Stromal cell of bone marrow (primary cell): ENCODE measurements at regions not wholly inside any gene's neighbourhood (a gene's known extent, or its start where the extent isn't known, plus 50 kb on each side); places are given as distances from the start of the nearest gene placed in this dataset.
A peak's percentile ranks its signal among the peaks of the same experiment; 100 is the strongest.

Experiments
- DNase-seq: peaks from one replicate; pipeline ENCODE4 v3.0.0-alpha.2; 2012; ENCODE audit warnings: low read depth

GRCh38 chr9:107720501-107720900, 230.9 kb upstream of the KLF4 start:
- no peak for DNase-seq

- DNase-seq, result no peak
Measured at GRCh38 chr9:107717529-107718314, 228.2 kb upstream of the KLF4 start.

- no peak for DNase-seq
Measured at GRCh38 chr9:107715740-107716139, 226.2 kb upstream of the KLF4 start.

- DNase-seq, result no peak
Measured at GRCh38 chr9:107713470-107713869, 223.9 kb upstream of the KLF4 start.

GRCh38 chr9:107712390-107712789, 222.8 kb upstream of the KLF4 start:
- DNase-seq, result no peak

GRCh38 chr9:107711542-107711941, 222.0 kb upstream of the KLF4 start:
- no peak for DNase-seq

- no peak for DNase-seq
Measured at GRCh38 chr9:107710953-107711352, 221.4 kb upstream of the KLF4 start.

- DNase-seq, result no peak
Measured at GRCh38 chr9:107710546-107710945, 221.0 kb upstream of the KLF4 start.

GRCh38 chr9:107708791-107709190, 219.2 kb upstream of the KLF4 start:
- no peak for DNase-seq

GRCh38 chr9:107707915-107708441, 218.4 kb upstream of the KLF4 start:
- no peak for DNase-seq

- DNase-seq, result peak; percentile 81
Measured at GRCh38 chr9:107707428-107707837, 217.9 kb upstream of the KLF4 start.

- no peak for DNase-seq
Measured at GRCh38 chr9:107706701-107707427, 217.3 kb upstream of the KLF4 start.

- no peak for DNase-seq
Measured at GRCh38 chr9:107705521-107705920, 216.0 kb upstream of the KLF4 start.

GRCh38 chr9:107704774-107705173, 215.2 kb upstream of the KLF4 start:
- no peak for DNase-seq

GRCh38 chr9:107703651-107704050, 214.1 kb upstream of the KLF4 start:
- DNase-seq, result no peak

- DNase-seq, result no peak
Measured at GRCh38 chr9:107700847-107701246, 211.3 kb upstream of the KLF4 start.

GRCh38 chr9:107699231-107699630, 209.7 kb upstream of the KLF4 start:
- no peak for DNase-seq

- no peak for DNase-seq
Measured at GRCh38 chr9:107698779-107699178, 209.2 kb upstream of the KLF4 start.

- no peak for DNase-seq
Measured at GRCh38 chr9:107696302-107696701, 206.7 kb upstream of the KLF4 start.

- DNase-seq, result no peak
Measured at GRCh38 chr9:107694390-107694789, 204.8 kb upstream of the KLF4 start.

- peak; percentile 64 for DNase-seq
Measured at GRCh38 chr9:107693625-107694326, 204.2 kb upstream of the KLF4 start.

GRCh38 chr9:107691664-107692063, 202.1 kb upstream of the KLF4 start:
- no peak for DNase-seq

GRCh38 chr9:107690021-107690420, 200.5 kb upstream of the KLF4 start:
- no peak for DNase-seq
